IPS-18a (cell line): ENCODE measurements at regions not wholly inside any gene's neighbourhood (a gene's known extent, or its start where the extent isn't known, plus 50 kb on each side); places are given as distances from the start of the nearest gene placed in this dataset.
"Not testable (repeated sequence)": the region's sequence is repeated elsewhere in the genome, so short reads cannot be mapped to it uniquely, and the experiment has no call there.

Source experiments
- H3K27ac ChIP-seq: one replicate; pipeline ENCODE4 v1.5.1; 2013; ENCODE audit warnings: low read length
- H3K27me3 ChIP-seq: one replicate; pipeline ENCODE4 v1.6.1; 2013; ENCODE audit warnings: mild to moderate bottlenecking, low read length; ENCODE audit not compliant: control insufficient read depth, insufficient read depth
- H3K36me3 ChIP-seq: one replicate; pipeline ENCODE4 v1.6.1; 2013; ENCODE audit warnings: low read depth, low read length; ENCODE audit not compliant: control insufficient read depth
- H3K4me1 ChIP-seq: one replicate; pipeline ENCODE4 v1.6.1; 2013; ENCODE audit warnings: low read depth, low read length; ENCODE audit not compliant: control insufficient read depth
- H3K4me3 ChIP-seq: one replicate; pipeline ENCODE4 v1.5.1; 2013; ENCODE audit warnings: low read length
- H3K9ac ChIP-seq: one replicate; pipeline ENCODE4 v1.6.1; 2013; ENCODE audit warnings: mild to moderate bottlenecking, low read length, moderate library complexity
- H3K9me3 ChIP-seq: one replicate; pipeline ENCODE4 v1.6.1; 2013; ENCODE audit warnings: low read depth, low read length; ENCODE audit not compliant: control insufficient read depth

- Histone ChIP-seq H3K27me3 (no peaks in the 10 kb centered on the region), H3K4me1 (peaks cover 11% of the 10 kb centered on the region), H3K9ac (no peak overlapping the region), H3K27ac (no peak overlapping the region), H3K36me3 (no peaks in the 10 kb centered on the region), H3K4me3 (no peak overlapping the region), H3K9me3 (no peaks in the 10 kb centered on the region)
Observed at GRCh38 chr12:105469701-105470100, 139.2 kb downstream of the C12orf75 start.

DNA sequence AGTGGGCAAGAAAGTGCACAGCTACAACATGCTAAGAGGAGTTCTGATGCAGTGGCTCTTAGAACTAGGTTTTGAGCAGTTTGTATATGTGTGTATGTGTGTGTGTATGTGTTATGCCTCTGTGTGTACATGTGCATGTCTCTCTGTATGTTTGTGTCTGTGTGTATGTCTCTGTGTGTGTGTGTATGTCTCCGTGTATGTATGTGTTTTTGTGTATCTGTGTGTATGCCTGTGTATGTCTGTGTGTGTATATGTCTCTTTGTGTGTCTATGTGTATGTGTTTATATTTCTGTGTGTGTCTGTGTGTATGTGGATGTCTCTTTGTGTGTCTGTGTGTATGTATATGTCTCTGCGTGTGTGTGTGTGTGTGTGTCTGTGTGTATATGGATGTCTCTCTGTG is 139.6 kb downstream of the C12orf75 start:
- Histone ChIP-seq H3K9me3 (no peaks in the 10 kb centered on the region), H3K36me3 (no peaks in the 10 kb centered on the region), H3K27ac (no peak overlapping the region), H3K4me3 (no peak overlapping the region), H3K27me3 (no peaks in the 10 kb centered on the region), H3K9ac (no peak overlapping the region), H3K4me1 (peaks cover 11% of the 10 kb centered on the region)

- Histone ChIP-seq H3K36me3 (no peaks in the 10 kb centered on the region), H3K27me3 (no peaks in the 10 kb centered on the region), H3K4me3 (no peak overlapping the region), H3K9me3 (no peaks in the 10 kb centered on the region), H3K9ac (no peak overlapping the region), H3K4me1 (peaks cover 11% of the 10 kb centered on the region), H3K27ac (no peak overlapping the region)
Observed at GRCh38 chr12:105470601-105471000, 140.1 kb downstream of the C12orf75 start.

DNA sequence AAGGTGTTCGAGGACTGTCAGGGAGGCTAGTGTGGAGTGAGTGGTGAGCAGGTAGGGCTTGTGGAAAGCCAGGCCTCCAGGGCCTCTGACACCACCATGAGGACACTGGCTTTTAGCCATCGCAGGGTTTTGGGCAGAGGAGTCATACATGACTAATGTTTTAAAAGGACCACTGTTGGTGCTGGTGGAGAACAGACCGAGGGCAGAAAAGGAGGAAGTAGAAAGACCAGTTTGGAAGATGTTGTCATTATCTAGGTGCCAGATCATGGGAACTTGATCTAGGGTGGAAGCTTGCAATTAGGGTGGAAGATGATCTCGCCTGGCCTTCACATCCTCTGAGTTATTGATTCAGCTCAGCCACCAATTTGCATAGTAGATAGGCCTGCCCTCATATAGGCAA is 144.2 kb downstream of the C12orf75 start:
- H3K9ac ChIP-seq = no peak overlapping the region
- no peak overlapping the region for H3K27ac ChIP-seq
- no peak overlapping the region for H3K4me3 ChIP-seq
- no peaks in the 10 kb centered on the region for H3K27me3 ChIP-seq
- H3K9me3 ChIP-seq = no peaks in the 10 kb centered on the region
- H3K4me1 ChIP-seq = peaks cover 8% of the 10 kb centered on the region
- H3K36me3 ChIP-seq = no peaks in the 10 kb centered on the region

- H3K9me3 ChIP-seq = no peaks in the 10 kb centered on the region
- H3K9ac ChIP-seq = no peak overlapping the region
- no peaks in the 10 kb centered on the region for H3K36me3 ChIP-seq
- no peak overlapping the region for H3K4me3 ChIP-seq
- H3K27ac ChIP-seq = no peak overlapping the region
- no peaks in the 10 kb centered on the region for H3K27me3 ChIP-seq
- H3K4me1 ChIP-seq = peaks cover 15% of the 10 kb centered on the region
Observed at GRCh38 chr12:105476616-105477015, 146.1 kb downstream of the C12orf75 start.

GRCh38 chr12:105477873-105478272 is 147.4 kb downstream of the C12orf75 start:
- H3K9me3 ChIP-seq = no peaks in the 10 kb centered on the region
- no peak overlapping the region for H3K27ac ChIP-seq
- no peaks in the 10 kb centered on the region for H3K36me3 ChIP-seq
- H3K9ac ChIP-seq = no peak overlapping the region
- no peaks in the 10 kb centered on the region for H3K27me3 ChIP-seq
- H3K4me1 ChIP-seq = peaks cover 15% of the 10 kb centered on the region
- no peak overlapping the region for H3K4me3 ChIP-seq

GRCh38 chr12:105478788-105479187 is 148.3 kb downstream of the C12orf75 start:
- H3K9ac ChIP-seq, H3K27ac ChIP-seq, H3K9me3 ChIP-seq, H3K36me3 ChIP-seq, H3K4me3 ChIP-seq, H3K27me3 ChIP-seq: not testable (repeated sequence)
- peaks cover 15% of the 10 kb centered on the region for H3K4me1 ChIP-seq

DNA sequence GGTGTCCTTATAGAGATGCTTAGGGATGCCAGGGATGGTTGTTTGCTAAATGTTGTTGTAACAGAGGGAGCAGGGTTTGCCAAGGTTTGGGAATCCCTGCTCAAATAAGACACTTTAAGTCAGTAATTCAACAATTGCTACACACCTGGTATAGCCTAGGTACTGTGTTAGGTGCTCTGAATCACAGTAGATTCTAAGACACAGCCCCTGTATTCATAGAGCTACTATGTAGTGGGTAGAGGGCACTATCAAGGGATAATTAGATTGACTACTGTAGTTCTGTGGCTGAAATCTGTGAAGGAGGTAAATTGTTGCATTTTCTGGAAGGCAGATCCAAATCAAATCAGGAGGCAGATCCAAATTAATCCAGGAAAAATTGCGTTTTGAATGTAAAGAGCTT is 149.2 kb downstream of the C12orf75 start:
- Histone ChIP-seq H3K9me3 (no peaks in the 10 kb centered on the region), H3K27me3 (no peaks in the 10 kb centered on the region), H3K36me3 (no peaks in the 10 kb centered on the region), H3K4me3 (no peak overlapping the region), H3K9ac (no peak overlapping the region), H3K27ac (no peak overlapping the region), H3K4me1 (peaks cover 15% of the 10 kb centered on the region)

GRCh38 chr12:105480162-105480561 is 149.7 kb downstream of the C12orf75 start:
- Histone ChIP-seq H3K9me3 (no peaks in the 10 kb centered on the region), H3K27me3 (no peaks in the 10 kb centered on the region), H3K36me3 (no peaks in the 10 kb centered on the region), H3K4me3 (no peak overlapping the region), H3K27ac (no peak overlapping the region), H3K4me1 (peaks cover 15% of the 10 kb centered on the region), H3K9ac (no peak overlapping the region)

- peaks cover 15% of the 10 kb centered on the region for H3K4me1 ChIP-seq
- no peaks in the 10 kb centered on the region for H3K9me3 ChIP-seq
- no peak overlapping the region for H3K4me3 ChIP-seq
- no peak overlapping the region for H3K9ac ChIP-seq
- H3K36me3 ChIP-seq = no peaks in the 10 kb centered on the region
- H3K27ac ChIP-seq = no peak overlapping the region
- no peaks in the 10 kb centered on the region for H3K27me3 ChIP-seq
Observed at GRCh38 chr12:105481392-105482300, 151.2 kb downstream of the C12orf75 start.

DNA sequence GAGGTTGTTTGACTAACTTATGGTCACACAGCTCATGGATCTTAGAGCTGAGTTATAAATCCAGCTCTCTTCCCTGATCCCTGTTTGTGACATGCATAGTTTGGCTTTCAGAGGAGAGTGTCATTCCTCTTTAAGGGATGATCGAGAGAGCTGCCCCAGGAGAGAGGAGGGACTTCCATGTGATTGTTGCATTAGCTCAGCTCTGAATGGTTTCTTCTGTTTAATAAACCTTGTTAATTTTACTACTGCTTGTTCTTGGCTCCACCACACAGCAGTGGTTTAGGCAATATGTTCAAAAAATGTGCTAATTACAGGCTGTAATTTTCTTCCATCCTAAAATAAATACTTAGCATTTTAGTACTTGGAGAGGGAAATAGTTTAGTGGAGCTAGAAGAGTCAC is 152.5 kb downstream of the C12orf75 start:
- H3K9me3 ChIP-seq = no peaks in the 10 kb centered on the region
- no peaks in the 10 kb centered on the region for H3K27me3 ChIP-seq
- H3K9ac ChIP-seq = no peak overlapping the region
- no peaks in the 10 kb centered on the region for H3K36me3 ChIP-seq
- H3K27ac ChIP-seq = no peak overlapping the region
- H3K4me3 ChIP-seq = no peak overlapping the region
- H3K4me1 ChIP-seq = peaks cover 14% of the 10 kb centered on the region

GRCh38 chr12:105483691-105484090 is 153.2 kb downstream of the C12orf75 start:
- H3K36me3 ChIP-seq = no peaks in the 10 kb centered on the region
- no peak overlapping the region for H3K27ac ChIP-seq
- peaks cover 11% of the 10 kb centered on the region for H3K4me1 ChIP-seq
- no peaks in the 10 kb centered on the region for H3K27me3 ChIP-seq
- no peaks in the 10 kb centered on the region for H3K9me3 ChIP-seq
- H3K9ac ChIP-seq = no peak overlapping the region
- no peak overlapping the region for H3K4me3 ChIP-seq
